NOMO-1 treated with DMSO at 0.1 percent for 48 hours (cell line): ENCODE measurements at regions not wholly inside any gene's neighbourhood (a gene's known extent, or its start where the extent isn't known, plus 50 kb on each side); places are given as distances from the start of the nearest gene placed in this dataset.
"Not testable (repeated sequence)": the region's sequence is repeated elsewhere in the genome, so short reads cannot be mapped to it uniquely, and the experiment has no call there.

Source experiments
- DNase-seq: peaks from one replicate; lab custom pipeline; 2025; ENCODE audit not compliant: unreplicated experiment; lab: John Stamatoyannopoulos, UW

DNA sequence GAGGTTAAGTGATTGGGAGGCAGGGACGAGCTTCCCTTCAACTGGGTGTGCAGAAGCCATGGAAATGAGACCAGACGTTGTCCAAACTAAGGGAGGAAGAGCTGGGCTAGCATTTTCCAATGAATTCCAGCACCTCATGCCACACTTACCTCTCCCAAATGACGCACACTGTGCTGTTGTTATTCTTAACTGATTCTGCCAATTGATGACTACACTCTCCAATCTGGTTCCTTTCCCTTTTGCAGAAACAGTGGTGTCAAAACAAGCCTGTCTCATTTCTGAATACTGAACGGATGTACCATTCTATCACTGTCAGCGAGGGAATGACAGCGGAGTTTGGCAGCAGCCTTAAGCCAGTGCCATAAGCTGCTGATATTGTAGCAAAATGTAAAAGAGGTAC lies 380.5 kb upstream of the HNRNPA3 start:
- DNase-seq: no peak

DNA sequence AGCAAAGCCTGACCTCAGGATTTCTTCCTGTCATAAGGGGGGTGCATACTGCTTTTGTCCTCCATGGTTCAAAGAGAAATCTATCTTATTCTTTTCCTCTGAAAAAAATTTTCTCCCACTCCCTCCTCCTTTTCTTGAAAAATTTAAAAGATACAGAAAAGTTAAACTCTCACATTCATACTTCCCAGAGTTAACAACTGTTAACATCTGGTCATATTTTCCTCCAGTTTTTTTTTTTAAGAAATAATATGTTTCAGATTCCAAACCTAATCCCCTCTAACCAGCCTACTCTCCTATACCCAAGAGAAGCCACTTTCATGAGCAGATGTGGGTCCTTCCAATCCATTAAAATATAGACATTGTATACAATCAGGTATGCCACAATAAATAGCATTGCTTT lies 378.9 kb upstream of the HNRNPA3 start:
- no peak for DNase-seq

DNA sequence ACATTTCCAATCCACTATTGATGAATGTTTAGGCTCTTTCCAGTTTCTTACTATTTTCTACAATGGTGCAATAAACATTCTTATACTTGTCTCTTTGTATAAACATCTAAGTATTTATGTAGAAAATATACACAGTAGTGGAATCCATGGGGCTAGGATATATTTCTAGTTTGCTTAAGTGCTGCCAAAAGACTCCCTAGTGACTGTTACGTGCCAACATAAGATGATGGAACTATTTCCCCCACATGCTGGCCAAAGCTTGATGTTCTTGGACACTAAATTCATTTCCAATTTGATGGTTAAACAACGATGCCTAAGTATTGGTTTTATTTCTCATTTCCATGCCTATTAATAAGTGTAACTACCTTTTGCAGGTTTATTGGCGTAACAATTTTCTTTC lies 378.4 kb upstream of the HNRNPA3 start:
- DNase-seq: no peak

DNA sequence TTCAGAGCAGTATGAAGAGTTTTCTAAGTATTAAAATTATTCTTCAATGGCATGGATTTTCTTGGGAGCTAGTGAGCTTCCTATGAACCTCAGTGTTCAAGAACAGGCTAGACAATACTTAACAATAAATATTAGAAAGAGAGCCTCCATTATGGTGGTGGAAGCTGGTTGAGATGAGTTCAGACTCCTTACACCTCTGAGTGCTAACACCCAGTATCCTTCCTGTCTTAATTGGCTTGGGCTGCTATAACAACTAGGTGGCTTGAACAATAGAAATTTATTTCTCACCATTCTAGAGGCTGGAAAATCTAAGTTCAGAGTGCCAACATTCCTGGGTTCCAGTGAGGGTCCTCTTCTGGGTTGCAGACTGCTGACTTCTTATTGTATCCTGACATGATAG lies 369.4 kb upstream of the HNRNPA3 start:
- no peak for DNase-seq

DNA sequence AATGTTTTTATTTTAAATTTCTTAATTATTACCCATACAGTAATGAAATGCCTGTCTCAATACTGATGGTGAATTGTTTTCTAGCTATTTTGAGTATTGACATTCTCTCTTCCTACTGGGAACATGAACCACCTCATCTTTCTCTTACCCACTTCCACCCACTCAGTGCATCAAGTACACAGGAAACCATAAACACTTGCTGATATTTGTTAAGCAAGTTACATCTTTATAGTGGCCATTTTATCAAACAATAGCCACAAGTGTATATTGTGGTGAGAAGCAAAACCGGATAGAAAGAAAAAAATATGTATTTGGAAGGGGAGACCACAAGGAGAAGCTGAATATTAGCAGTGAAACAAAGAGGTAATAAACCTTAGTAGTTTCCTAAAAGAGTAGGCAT lies 368.1 kb upstream of the HNRNPA3 start:
- DNase-seq: no peak

DNA sequence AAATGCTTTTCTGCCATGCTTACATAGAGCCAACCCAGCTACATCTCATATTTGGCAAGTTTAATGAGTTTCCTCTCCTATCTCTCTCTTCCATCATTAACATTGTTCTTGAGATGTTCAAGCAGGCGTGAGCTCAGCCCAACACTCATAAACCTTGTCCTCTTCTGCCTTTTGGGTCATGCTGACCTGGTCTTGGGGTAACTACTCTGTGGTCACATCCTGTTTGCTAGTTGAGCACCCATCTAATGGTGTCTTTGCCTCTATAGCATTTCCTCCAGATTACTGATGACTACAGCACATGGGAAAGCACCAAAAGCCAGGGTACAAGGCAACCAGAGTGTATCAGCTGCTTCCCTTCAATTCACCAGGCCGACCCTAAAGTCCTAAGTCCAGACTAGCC lies 366.9 kb upstream of the HNRNPA3 start:
- DNase-seq: no peak

DNA sequence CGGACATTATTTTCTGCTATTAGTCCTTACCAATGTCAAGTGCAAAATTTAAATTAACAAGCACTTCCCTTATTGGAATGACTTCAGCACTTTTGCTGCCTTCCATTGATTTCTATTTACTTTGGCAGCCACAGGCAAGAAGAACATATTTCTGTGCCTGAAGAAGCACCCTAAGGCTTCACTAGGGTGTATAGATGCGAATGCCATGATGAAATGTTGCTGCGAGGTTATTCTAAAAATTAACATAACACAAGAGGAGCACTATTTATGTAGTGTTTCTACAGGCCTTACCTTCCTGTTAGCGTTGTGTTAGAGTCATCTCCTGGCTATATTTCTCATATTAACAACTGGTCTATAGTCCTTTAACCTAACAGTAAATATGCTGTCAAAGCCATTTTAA lies 365.0 kb upstream of the HNRNPA3 start:
- no peak for DNase-seq

DNA sequence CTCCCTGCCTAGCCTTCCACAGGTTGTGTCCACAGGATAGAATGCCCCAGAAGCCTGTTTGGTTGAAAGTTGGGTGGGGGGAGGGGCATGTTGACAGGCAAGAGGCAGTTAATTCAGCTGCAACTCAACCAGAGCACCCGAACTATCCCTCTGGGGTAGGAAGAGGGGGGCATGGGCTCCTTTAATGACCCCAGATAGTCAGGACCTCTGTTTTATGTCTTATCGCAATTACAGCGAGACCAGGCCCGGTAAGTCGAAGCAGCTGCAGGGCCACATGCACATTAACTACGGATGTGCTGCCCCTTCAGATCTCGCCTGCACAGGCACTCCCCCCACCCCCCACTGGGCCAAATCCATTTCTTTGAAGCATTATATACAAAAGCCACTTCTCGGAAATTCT lies 363.8 kb upstream of the HNRNPA3 start:
- no peak for DNase-seq

DNA sequence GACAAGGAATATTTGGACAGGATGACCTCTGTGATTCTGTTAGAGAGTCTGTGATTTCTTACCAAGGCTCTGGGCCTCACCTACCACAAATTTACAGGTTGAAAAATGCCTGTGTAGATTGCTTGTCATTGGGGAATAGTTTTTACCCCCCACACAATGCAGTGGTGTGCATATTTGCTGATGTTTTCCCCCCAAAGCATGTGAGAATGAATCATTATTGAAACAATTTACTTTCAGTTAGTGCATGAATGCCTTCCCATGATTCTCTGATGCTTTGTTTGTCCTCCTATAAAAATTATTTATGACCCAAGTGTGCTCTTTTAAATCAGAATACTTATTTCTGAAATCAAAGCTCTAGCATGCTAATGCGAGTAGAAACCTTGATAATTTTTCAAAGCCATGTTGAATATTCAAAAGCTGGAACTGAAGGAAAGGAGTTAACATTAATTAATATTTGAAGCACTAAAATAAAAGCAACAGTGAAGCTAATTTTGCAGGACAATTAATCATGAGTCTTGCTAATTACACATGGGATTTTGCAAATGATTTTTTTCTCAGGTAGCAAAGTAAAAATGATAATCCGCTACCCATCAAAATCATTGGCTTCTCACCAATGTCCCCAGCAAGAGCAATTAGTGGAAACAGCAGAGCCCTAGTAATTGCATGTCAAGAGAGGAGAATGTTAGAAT lies 361.2 kb upstream of the HNRNPA3 start:
- no peak for DNase-seq

DNA sequence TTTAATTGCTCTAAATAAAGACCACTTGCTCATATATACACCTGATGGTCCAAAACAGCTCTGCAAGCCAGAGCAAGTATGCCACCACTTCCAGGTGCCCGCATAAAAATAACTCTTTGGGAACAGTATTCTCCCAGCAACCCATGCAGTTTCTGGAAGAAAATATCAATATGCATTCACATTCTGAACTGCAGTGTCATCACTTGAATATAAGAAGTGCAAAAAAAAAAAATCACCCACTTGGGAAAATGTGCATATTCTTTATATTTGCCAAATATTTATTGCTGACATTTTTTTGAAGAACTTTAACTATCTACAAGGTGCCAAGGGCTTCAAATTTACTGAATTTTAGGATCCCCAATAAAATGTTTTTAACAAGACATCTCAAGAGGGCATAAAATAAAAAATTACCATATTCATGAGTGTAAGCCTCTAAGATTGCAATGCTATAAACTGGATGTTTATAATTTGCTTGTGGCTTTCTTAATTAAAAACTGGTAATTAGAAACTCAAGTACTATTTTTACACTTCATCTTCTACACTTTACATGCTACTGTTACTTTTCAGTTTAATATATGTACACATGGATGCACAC lies 360.6 kb upstream of the HNRNPA3 start:
- no peak for DNase-seq

DNA sequence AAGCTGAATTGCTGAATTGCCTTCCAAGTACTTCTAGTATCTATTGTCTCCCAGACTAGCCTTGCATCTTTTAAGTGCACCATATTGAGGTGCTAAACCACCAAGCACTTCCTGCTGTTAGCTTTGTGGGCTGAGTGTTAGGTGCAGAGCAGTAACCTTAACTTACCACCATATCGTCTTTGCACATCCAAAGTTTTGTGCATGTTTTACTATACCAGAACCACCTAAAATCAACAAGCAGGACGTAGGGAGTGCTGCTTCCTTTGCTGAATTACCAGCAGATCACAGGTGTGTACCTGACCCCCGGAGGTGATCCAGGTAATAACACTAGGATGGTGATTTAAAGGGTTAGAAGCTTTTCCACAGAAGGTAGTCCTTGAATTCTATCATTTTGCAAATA lies 359.9 kb upstream of the HNRNPA3 start:
- DNase-seq: no peak

DNA sequence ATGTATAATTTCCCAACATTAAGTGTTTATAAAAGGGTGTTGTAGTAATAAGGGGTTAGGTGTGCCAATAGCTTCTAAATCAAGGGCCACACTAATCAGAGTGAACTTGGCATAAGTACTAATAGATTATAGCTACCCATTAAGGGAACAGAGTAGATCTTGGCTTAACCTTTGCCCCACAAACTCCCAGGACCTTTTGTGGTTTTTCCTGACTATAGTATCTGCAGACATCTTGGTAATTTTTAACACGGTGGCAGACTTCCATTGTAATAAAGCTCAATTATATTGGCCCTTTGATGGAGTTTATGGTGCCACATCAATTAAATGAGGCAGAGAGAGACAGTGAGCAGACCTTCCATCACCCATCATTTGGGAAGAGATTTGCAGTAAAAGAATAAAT lies 358.5 kb upstream of the HNRNPA3 start:
- no peak for DNase-seq

DNA sequence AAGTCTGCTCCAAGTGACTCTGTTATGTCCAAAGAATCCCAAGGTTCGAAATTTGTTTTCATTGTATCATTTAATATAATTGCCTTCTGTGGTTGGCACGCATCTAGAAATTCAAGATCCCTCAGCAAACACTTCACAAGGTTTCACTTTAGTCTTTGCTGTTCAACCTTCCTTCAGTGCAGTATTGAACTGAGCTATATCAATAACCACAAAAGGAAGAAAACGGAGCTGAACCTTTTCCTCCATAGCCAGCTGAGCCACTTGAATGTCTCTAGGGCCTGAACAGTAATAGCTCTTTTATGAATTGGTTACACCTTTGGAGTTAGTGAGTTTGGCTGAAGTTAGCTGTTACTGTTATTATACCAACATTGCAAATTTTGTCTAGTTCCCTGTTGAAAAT lies 357.7 kb upstream of the HNRNPA3 start:
- no peak for DNase-seq

DNA sequence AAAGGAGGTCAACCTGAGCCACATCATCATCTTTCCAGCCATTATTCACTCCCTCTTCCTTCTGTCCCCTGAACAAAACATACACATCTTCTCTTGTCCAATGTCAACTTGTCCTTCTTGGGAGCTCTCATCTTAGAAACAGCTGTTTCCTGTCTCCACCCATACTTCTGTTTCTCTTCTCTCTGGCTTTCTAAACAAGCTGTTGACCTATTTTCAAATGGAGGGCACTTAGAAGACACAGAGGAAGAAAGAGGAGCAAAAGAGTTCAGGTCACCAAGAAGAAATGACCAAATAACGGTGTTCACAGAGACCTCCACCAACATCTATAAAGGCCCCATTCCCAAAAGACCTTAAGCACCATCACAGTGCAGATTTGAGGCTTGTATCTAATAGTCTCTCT lies 355.9 kb upstream of the HNRNPA3 start:
- DNase-seq: no peak

DNA sequence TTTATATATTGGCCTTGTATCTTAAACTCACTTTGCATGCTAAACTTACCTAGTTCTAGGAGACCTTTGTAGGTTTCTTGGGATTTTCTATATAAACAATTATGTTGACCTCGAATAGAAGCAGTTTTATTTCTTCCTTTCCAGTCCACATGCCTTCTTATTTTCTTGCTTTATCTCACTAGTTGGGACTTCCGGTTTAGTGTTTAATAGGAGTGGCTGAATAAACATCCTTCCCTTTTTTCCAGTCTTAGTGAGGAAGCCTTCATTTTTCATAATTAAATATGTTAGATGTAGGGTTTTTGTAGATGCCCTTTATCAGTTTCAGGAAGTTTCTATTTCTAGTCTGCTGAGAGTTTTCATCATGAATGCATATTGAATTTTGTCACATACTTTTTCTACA lies 347.3 kb upstream of the HNRNPA3 start:
- DNase-seq: peak; percentile 24

DNA sequence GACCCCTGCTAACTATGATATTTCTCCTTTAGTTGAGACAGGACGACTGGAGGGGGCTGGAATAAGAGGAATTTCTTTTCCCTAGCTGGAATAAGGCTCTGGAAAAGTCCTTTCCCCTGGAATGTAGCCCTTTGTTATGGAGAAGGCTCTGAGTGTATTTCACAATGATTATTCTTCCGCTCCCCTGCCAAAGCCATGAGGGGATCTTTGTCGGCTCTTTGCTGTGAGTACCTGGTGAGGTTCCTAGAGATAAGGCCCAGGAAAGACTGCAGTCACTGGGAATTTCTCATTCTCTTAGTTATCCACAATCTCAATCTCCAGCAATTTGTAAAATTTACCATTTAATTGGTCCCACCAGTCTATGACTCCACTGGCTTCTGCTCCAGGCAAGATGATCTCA lies 340.2 kb upstream of the HNRNPA3 start:
- DNase-seq: no peak

DNA sequence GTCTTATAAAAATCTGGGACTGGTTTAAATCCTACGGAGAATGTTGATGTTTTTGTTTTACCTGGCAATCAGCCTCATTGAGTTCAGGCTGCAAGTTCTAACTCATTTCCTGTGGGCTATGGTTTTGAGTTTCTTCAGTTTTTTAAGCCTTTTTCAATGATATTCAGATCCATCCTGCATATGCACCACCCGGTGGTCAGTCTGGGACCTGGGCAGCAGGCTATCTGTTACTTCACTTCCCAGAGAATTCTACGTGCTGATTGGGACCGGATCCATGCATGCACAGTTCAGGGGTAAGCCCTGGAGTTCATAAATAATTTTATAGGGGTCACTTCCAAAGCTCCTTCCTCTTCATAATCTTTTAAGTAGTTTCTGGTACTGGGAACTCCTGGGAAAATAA lies 339.2 kb upstream of the HNRNPA3 start:
- DNase-seq: no peak

DNA sequence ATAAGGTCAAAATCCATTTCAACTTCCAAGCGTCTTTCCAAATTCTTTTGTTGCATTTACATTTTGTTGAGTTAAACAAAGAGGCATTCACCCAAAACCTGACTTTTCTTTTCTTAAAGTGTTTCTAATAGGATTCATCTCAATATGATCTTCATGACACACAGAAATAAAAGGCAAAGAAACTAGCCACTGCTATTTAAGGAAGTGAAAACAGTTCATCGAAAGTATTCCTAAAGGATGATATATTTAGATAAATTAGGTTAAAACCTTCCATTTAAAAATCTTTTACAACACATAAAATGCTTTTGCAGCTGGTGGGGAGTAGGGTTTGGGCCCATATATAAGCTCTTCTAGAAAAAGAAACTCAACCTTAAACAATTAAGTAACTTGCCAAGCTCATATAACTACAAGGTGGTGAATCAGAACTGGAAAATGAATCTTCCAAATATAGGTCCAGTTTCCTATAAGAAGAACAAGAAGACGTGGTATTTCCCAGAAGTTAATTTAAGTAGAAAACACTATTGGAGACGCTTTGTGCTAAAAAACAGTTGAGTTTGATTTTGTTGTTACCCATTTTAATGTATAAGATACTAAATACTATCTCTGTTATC lies 336.0 kb upstream of the HNRNPA3 start:
- peak; percentile 7 for DNase-seq

DNA sequence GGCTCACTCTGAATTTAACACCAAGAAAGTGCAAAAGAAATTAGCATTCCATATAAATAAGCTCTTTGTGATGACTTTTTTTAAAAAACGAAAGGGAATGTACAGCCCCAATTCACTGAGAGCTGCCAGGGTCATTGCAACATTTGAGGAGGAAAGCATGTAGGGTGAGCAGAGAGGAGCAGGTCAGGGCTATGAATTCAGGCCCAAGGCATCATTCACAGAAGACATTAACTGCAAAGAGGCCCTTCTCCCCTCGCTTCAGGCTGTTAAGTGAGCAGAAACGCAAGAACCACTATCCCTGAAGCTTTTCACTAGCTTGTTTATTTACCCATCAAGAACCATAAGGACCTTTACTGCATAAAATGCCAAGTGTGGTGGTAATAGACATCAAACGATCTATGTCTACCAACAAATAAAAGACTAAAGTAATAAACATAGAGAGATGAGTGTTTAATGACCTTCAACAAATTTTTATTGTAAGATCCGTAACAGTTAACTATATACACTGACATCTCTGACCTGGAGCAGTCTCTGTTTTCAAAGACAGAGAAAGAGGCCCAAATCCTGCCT lies 333.1 kb upstream of the HNRNPA3 start:
- DNase-seq: no peak

DNA sequence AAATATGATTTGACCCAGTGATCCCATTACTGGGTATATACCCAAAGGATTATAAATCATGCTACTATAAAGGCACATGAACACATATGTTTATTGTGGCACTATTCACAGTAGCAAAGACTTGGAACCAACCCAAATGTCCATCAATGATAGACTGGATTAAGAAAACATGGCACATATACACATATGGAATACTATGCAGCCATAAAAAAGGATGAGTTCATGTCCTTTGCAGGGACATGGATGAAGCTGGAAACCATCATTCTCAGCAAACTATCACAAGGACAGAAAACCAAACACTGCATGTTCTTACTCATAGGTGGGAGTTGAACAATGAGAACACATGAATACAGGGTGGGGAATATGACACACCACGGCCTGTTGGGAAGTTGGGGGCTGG lies 330.5 kb upstream of the HNRNPA3 start:
- not testable (repeated sequence) for DNase-seq

DNA sequence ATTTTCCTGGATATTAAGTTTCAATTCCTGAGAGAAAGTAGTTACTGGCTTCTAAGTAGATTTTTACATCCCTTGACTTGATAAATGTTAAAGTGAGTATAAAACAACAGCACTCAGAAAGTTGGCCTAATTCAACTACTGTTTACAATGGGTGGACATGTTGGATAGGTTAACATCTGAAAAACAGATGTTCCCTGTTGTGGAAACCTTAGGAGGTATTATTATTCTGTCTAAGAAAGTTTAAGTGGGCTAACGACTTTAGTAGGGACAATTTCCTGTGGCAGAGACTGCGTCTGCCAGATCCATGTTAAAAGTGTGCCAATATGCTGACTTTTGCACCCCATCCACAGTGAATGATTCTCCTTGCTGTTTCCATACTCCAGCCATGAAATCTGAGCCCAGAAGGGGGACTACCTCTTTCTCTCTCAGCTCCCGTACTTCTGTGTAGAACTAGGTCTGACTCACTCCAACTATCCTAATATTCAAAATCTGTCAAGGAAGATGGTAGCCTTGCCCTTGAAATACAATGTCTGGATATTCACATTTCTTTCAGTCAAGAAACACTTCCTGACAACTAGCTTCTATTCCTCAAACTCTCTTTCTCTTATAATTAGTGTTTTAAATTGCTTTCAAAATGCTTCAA lies 327.5 kb upstream of the HNRNPA3 start:
- DNase-seq: no peak

DNA sequence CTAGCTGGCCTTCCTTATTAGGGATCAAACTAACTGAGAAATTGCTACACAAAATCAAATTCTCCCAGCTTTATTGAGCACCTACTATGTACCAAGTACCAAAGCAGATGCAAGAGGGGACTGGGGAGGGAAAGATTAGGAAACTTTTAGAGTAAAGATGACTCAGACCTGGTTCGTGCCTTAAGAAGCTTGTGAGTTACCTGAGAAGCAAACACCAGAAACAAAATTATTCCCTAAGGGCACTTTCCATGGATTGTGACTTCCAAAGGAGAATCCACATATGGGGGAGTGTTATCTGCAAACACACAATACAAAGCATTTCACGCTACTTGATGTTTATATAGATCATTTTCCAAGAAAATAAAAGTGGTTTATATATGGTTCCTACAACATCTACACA lies 326.9 kb upstream of the HNRNPA3 start:
- DNase-seq: no peak
